ENCODE measurements at regions not wholly inside any gene's neighbourhood (a gene's known extent, or its start where the extent isn't known, plus 50 kb on each side); places are given as distances from the start of the nearest gene placed in this dataset.

GRCh38 chr5:39774605-39775004 lies 349.8 kb upstream of the DAB2 start:
- Histone ChIP-seq H3K4me1 (ENCODE audit: insufficient read depth, low read length) (no peaks in the 10 kb centered on the region), H3K4me2 (ENCODE audit: insufficient read depth, insufficient read length, low read length) (no peak overlapping the region)

More at GRCh38 chr5:39774605-39775004, 349.8 kb upstream of the DAB2 start:
- Mint-ChIP-seq H3K4me3 (no peak overlapping the region), H3K27me3 (ENCODE audit: low read depth) (no peaks in the 10 kb centered on the region), H3K27ac (no peak overlapping the region), H3K4me1 (no peaks in the 10 kb centered on the region), H3K36me3 (ENCODE audit: insufficient read depth in 1 of 3, low read depth in 3 of 3) (no peaks in the 10 kb centered on the region), H3K9me3 (no peaks in the 10 kb centered on the region; a peak in 1 of 5 replicates)
- H2BK15ac ChIP-seq (ENCODE audit: low read depth, low read length): no peak overlapping the region
- no peak overlapping the region for H3K27ac ChIP-seq (ENCODE audit: insufficient read length, low read depth, low read length)
- TF ChIP-seq, protein P1, sequence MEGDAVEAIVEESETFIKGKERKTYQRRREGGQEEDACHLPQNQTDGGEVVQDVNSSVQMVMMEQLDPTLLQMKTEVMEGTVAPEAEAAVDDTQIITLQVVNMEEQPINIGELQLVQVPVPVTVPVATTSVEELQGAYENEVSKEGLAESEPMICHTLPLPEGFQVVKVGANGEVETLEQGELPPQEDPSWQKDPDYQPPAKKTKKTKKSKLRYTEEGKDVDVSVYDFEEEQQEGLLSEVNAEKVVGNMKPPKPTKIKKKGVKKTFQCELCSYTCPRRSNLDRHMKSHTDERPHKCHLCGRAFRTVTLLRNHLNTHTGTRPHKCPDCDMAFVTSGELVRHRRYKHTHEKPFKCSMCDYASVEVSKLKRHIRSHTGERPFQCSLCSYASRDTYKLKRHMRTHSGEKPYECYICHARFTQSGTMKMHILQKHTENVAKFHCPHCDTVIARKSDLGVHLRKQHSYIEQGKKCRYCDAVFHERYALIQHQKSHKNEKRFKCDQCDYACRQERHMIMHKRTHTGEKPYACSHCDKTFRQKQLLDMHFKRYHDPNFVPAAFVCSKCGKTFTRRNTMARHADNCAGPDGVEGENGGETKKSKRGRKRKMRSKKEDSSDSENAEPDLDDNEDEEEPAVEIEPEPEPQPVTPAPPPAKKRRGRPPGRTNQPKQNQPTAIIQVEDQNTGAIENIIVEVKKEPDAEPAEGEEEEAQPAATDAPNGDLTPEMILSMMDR (conservative IDR thresholded peaks at IDR 0.05): no peak
- H4K20me1 ChIP-seq (ENCODE audit: control insufficient read depth, insufficient read depth, insufficient read length): no peaks in the 10 kb centered on the region
- H3K23ac ChIP-seq (ENCODE audit: insufficient read length, low read depth, low read length): no peak overlapping the region
- no peak overlapping the region for H3K56ac ChIP-seq (ENCODE audit: insufficient read length, low read depth, low read length)
- no peak overlapping the region for H2BK20ac ChIP-seq (ENCODE audit: low read depth, low read length, poor library complexity, severe bottlenecking)
- H4K5ac ChIP-seq (ENCODE audit: insufficient read length, low read depth, low read length): no peak overlapping the region
- H3K14ac ChIP-seq (ENCODE audit: insufficient read depth, low read length): no peak overlapping the region
- H2BK5ac ChIP-seq (ENCODE audit: insufficient read length, low read length): no peak overlapping the region
- no peak overlapping the region for H2AFZ ChIP-seq (ENCODE audit: low read length)
- DNase-seq: no peak
- no peak overlapping the region for H4K91ac ChIP-seq (ENCODE audit: insufficient read length, low read depth, low read length)
- no peak overlapping the region for H4K8ac ChIP-seq (replicated peaks; ENCODE audit: insufficient read length, low read depth, low read length)
- H2BK120ac ChIP-seq (ENCODE audit: low read depth, low read length, poor library complexity, severe bottlenecking): no peak overlapping the region
- H3K79me2 ChIP-seq (ENCODE audit: insufficient read depth, low read length): no peaks in the 10 kb centered on the region
- H3K18ac ChIP-seq (ENCODE audit: insufficient read length, low read depth, low read length): no peak overlapping the region
- H3K9ac ChIP-seq (ENCODE audit: extremely low read depth, insufficient read length, low read length): no peak overlapping the region
- no peak overlapping the region for H3K4ac ChIP-seq (ENCODE audit: low read depth, low read length)
- H2BK12ac ChIP-seq (ENCODE audit: insufficient read length, low read depth, low read length): no peak overlapping the region
- H3T11ph ChIP-seq (ENCODE audit: low read length): no peak overlapping the region
- H3K23me2 ChIP-seq (ENCODE audit: insufficient read length, low read depth, low read length, poor library complexity, severe bottlenecking): no peaks in the 10 kb centered on the region
- H3K27me3 ChIP-seq (ENCODE audit: insufficient read depth, low read length): no peaks in the 10 kb centered on the region; the same call in 1 of the 2 replicates
- no peaks in the 10 kb centered on the region for H3K9me3 ChIP-seq (ENCODE audit: control insufficient read depth, low read depth, low read length)
- H2AK5ac ChIP-seq (ENCODE audit: insufficient read length, low read length): no peak overlapping the region
- H3K79me1 ChIP-seq (ENCODE audit: insufficient read depth, low read depth, low read length, poor library complexity, severe bottlenecking): no peaks in the 10 kb centered on the region

All from H9 (cell line).